ENCODE measurements at regions not wholly inside any gene's neighbourhood (a gene's known extent, or its start where the extent isn't known, plus 50 kb on each side); places are given as distances from the start of the nearest gene placed in this dataset.

GRCh38 chr6:8908638-8909037 is 473.3 kb upstream of the SLC35B3 start:
- no peak for TF ChIP-seq GATA2 (IDR thresholded peaks at IDR 0.05; ENCODE audit: low read depth, low read length)
- no peak for TF ChIP-seq GATA3 (IDR thresholded peaks at IDR 0.05; ENCODE audit: low read depth, low read length)

GRCh38 chr6:8906699-8907098 is 471.4 kb upstream of the SLC35B3 start:
- TF ChIP-seq GATA2 (IDR thresholded peaks at IDR 0.05; ENCODE audit: low read depth, low read length) (no peak), GATA3 (IDR thresholded peaks at IDR 0.05; ENCODE audit: low read depth, low read length) (no peak)

GRCh38 chr6:8905757-8906156 is 470.4 kb upstream of the SLC35B3 start:
- TF ChIP-seq GATA2 (IDR thresholded peaks at IDR 0.05; ENCODE audit: low read depth, low read length) (no peak), GATA3 (IDR thresholded peaks at IDR 0.05; ENCODE audit: low read depth, low read length) (no peak)

GRCh38 chr6:8904754-8905153 is 469.4 kb upstream of the SLC35B3 start:
- TF ChIP-seq GATA2 (IDR thresholded peaks at IDR 0.05; ENCODE audit: low read depth, low read length) (no peak), GATA3 (IDR thresholded peaks at IDR 0.05; ENCODE audit: low read depth, low read length) (no peak)

- TF ChIP-seq GATA3 (IDR thresholded peaks at IDR 0.05; ENCODE audit: low read depth, low read length) = no peak
- TF ChIP-seq GATA2 (IDR thresholded peaks at IDR 0.05; ENCODE audit: low read depth, low read length) = no peak
These were observed 464.7 kb upstream of the SLC35B3 start for GRCh38 chr6:8900056-8900455.

- no peak for TF ChIP-seq GATA2 (IDR thresholded peaks at IDR 0.05; ENCODE audit: low read depth, low read length)
- no peak for TF ChIP-seq GATA3 (IDR thresholded peaks at IDR 0.05; ENCODE audit: low read depth, low read length)
These were observed 454.2 kb upstream of the SLC35B3 start for GRCh38 chr6:8889514-8889913.

GRCh38 chr6:8888468-8888867 is 453.1 kb upstream of the SLC35B3 start:
- TF ChIP-seq GATA3 (IDR thresholded peaks at IDR 0.05; ENCODE audit: low read depth, low read length) (no peak), GATA2 (IDR thresholded peaks at IDR 0.05; ENCODE audit: low read depth, low read length) (no peak)

GRCh38 chr6:8881663-8882062 is 446.3 kb upstream of the SLC35B3 start:
- no peak for TF ChIP-seq GATA2 (IDR thresholded peaks at IDR 0.05; ENCODE audit: low read depth, low read length)
- TF ChIP-seq GATA3 (IDR thresholded peaks at IDR 0.05; ENCODE audit: low read depth, low read length) = no peak

- TF ChIP-seq GATA3 (IDR thresholded peaks at IDR 0.05; ENCODE audit: low read depth, low read length) (no peak), GATA2 (IDR thresholded peaks at IDR 0.05; ENCODE audit: low read depth, low read length) (no peak)
These were observed 444.0 kb upstream of the SLC35B3 start for GRCh38 chr6:8879334-8879733.

GRCh38 chr6:8875986-8876385 is 440.6 kb upstream of the SLC35B3 start:
- TF ChIP-seq GATA2 (IDR thresholded peaks at IDR 0.05; ENCODE audit: low read depth, low read length) (no peak), GATA3 (IDR thresholded peaks at IDR 0.05; ENCODE audit: low read depth, low read length) (no peak)

GRCh38 chr6:8872589-8872988 is 437.2 kb upstream of the SLC35B3 start:
- no peak for TF ChIP-seq GATA3 (IDR thresholded peaks at IDR 0.05; ENCODE audit: low read depth, low read length)
- TF ChIP-seq GATA2 (IDR thresholded peaks at IDR 0.05; ENCODE audit: low read depth, low read length) = no peak

- TF ChIP-seq GATA3 (IDR thresholded peaks at IDR 0.05; ENCODE audit: low read depth, low read length) = no peak
- TF ChIP-seq GATA2 (IDR thresholded peaks at IDR 0.05; ENCODE audit: low read depth, low read length) = no peak
These were observed 430.1 kb upstream of the SLC35B3 start for GRCh38 chr6:8865451-8865850.

GRCh38 chr6:8860671-8861070 is 425.3 kb upstream of the SLC35B3 start:
- no peak for TF ChIP-seq GATA2 (IDR thresholded peaks at IDR 0.05; ENCODE audit: low read depth, low read length)
- TF ChIP-seq GATA3 (IDR thresholded peaks at IDR 0.05; ENCODE audit: low read depth, low read length) = no peak

GRCh38 chr6:8859501-8859900 is 424.2 kb upstream of the SLC35B3 start:
- TF ChIP-seq GATA3 (IDR thresholded peaks at IDR 0.05; ENCODE audit: low read depth, low read length) (no peak), GATA2 (IDR thresholded peaks at IDR 0.05; ENCODE audit: low read depth, low read length) (no peak)

- TF ChIP-seq GATA3 (IDR thresholded peaks at IDR 0.05; ENCODE audit: low read depth, low read length) (no peak), GATA2 (IDR thresholded peaks at IDR 0.05; ENCODE audit: low read depth, low read length) (no peak)
These were observed 423.5 kb upstream of the SLC35B3 start for GRCh38 chr6:8858854-8859331.

- TF ChIP-seq GATA2 (IDR thresholded peaks at IDR 0.05; ENCODE audit: low read depth, low read length) (no peak), GATA3 (IDR thresholded peaks at IDR 0.05; ENCODE audit: low read depth, low read length) (no peak)
These were observed 421.8 kb upstream of the SLC35B3 start for GRCh38 chr6:8857160-8857559.

All from SH-SY5Y (cell line).